Adrenal gland (tissue), 9 donors: ENCODE measurements at regions not wholly inside any gene's neighbourhood (a gene's known extent, or its start where the extent isn't known, plus 50 kb on each side); places are given as distances from the start of the nearest gene placed in this dataset.

Experiments used
- DNase-seq, 7 donors: peaks; one replicate each; pipeline ENCODE4 v3.0.0-alpha.2; 2019 to 2020
- H3K27ac ChIP-seq, 5 donors: fragments of 200-600 bp; sonication (generic) in 4 of 5; 1 replicate in 3 of 5; 2 replicates in 2 of 5; pipeline versions ENCODE4 v1.5.1 to v1.8.0; 2016 to 2020; ENCODE audit warnings: mild to moderate bottlenecking in 1 of 5
- H3K27me3 ChIP-seq: fragments of 200-600 bp; 2 replicates; pipeline ENCODE4 v1.8.0; 2021
- H3K36me3 ChIP-seq, 2 donors: fragments of 200-600 bp; replicated peaks in 1 of 2; 1 replicate in 1 of 2; 2 replicates in 1 of 2; pipeline versions ENCODE4 v1.5.1 to v1.8.0; 2018 to 2022
- H3K4me1 ChIP-seq, 2 donors: fragments of 200-600 bp; replicated peaks in 1 of 2; 1 replicate in 1 of 2; 2 replicates in 1 of 2; pipeline versions ENCODE4 v1.5.1 to v1.8.0; 2018 to 2021
- H3K4me3 ChIP-seq, 4 donors: fragments of 200-600 bp; sonication (generic) in 3 of 4; one replicate each; pipeline ENCODE4 v1.5.1; 2016 to 2018
- H3K9me3 ChIP-seq, 3 donors: fragments of 200-600 bp; sonication (generic) in 1 of 3; replicated peaks in 1 of 3; 1 replicate in 2 of 3; 2 replicates in 1 of 3; pipeline versions ENCODE4 v1.5.1 to v1.8.0; 2016 to 2021
- CTCF ChIP-seq, 6 experiments: fragments of 450-650 bp in 4 of 6; fragments of 200-600 bp in 2 of 6; sonication (generic) in 1 of 6; IDR thresholded peaks; 1 replicate in 5 of 6; 2 replicates in 1 of 6; pipeline versions ENCODE4 v1.5.1 to v1.8.0; 2016 to 2021; ENCODE audit warnings: antibody characterized with exemption in 6 of 6, mild to moderate bottlenecking in 2 of 6, moderate library complexity in 1 of 6
- POLR2A ChIP-seq, 2 donors: fragments of 450-650 bp; IDR thresholded peaks; one replicate each; pipeline ENCODE4 v1.6.1; 2017; ENCODE audit warnings: antibody characterized with exemption in 2 of 2, mild to moderate bottlenecking in 2 of 2, moderate library complexity in 1 of 2
- WGBS, 4 donors: extraction: QIAGEN DNeasy Blood & Tissue Kit in 2 of 4; methylation state at CpG; one replicate each; pipeline versions ENCODE4 v1.1.5 to v1.1.7; 2013 to 2017; 5-methylcytosine and 5-hydroxymethylcytosine counted together
- intact Hi-C, 2 donors: fragments of 100-400 bp; cut with DNase I; formaldehyde crosslinking; loops; one replicate each; pipeline versions ENCODE4 v1.14.1 to v1.15.0; 2022 to 2023
- donor health status: healthy with polysubstance abuse.
- donor health status: Bipolar disorder and iron deficiency.
- donor health status: DM: yes; HTN: yes; CAD: no.
- donor health status: DM: no; HTN: no; CAD: no.
- donor health status: DM: no; HTN: no; CAD: no.

- WGBS, 4 donors: 63 to 77% (median 70%) methylated on average over 4 of the region's 4 CpGs
- H3K4me3 ChIP-seq: no peak overlapping the region
- no peak for DNase-seq
- H3K27me3 ChIP-seq: no peaks in the 10 kb centered on the region
- TF ChIP-seq POLR2A (IDR thresholded peaks at IDR 0.05) (no peak), CTCF (IDR thresholded peaks at IDR 0.05) (no peak)
- no peaks in the 10 kb centered on the region for H3K9me3 ChIP-seq
- no peaks in the 10 kb centered on the region for H3K36me3 ChIP-seq
- H3K27ac ChIP-seq: no peak overlapping the region
- intact Hi-C loops: no loop called here
- no peaks in the 10 kb centered on the region for H3K4me1 ChIP-seq
These were observed 360.1 kb upstream of the THRB start for GRCh38 chr3:24854748-24855147.

- Histone ChIP-seq H3K27me3 (no peaks in the 10 kb centered on the region), H3K4me3 (no peak overlapping the region), H3K9me3 (no peaks in the 10 kb centered on the region), H3K36me3 (no peaks in the 10 kb centered on the region), H3K4me1 (no peaks in the 10 kb centered on the region), H3K27ac (no peak overlapping the region)
- TF ChIP-seq CTCF (IDR thresholded peaks at IDR 0.05): no peak
- TF ChIP-seq POLR2A (IDR thresholded peaks at IDR 0.05): no peak
- DNase-seq: no peak
- 74 to 89% (median 83%) methylated on average over 1 of the region's 1 CpG for WGBS, 4 donors
- intact Hi-C loops: no loop called here
These were observed 363.3 kb upstream of the THRB start for GRCh38 chr3:24857945-24858344.

GRCh38 chr3:24863215-24863614 lies 368.6 kb upstream of the THRB start:
- no peaks in the 10 kb centered on the region for H3K9me3 ChIP-seq
- H3K4me1 ChIP-seq: no peaks in the 10 kb centered on the region
- H3K4me3 ChIP-seq: no peak overlapping the region
- H3K36me3 ChIP-seq: no peaks in the 10 kb centered on the region
- no peak for DNase-seq
- TF ChIP-seq CTCF (IDR thresholded peaks at IDR 0.05) (no peak), POLR2A (IDR thresholded peaks at IDR 0.05) (no peak)
- H3K27me3 ChIP-seq: no peaks in the 10 kb centered on the region
- 67 to 71% (median 70%) methylated on average over 5 of the region's 5 CpGs for WGBS, 4 donors
- intact Hi-C loops: no loop called here
- H3K27ac ChIP-seq: no peak overlapping the region

GRCh38 chr3:24867783-24868182 lies 373.1 kb upstream of the THRB start:
- Histone ChIP-seq H3K27me3 (no peaks in the 10 kb centered on the region), H3K27ac (no peak overlapping the region), H3K36me3 (no peaks in the 10 kb centered on the region), H3K9me3 (no peaks in the 10 kb centered on the region), H3K4me3 (no peak overlapping the region), H3K4me1 (no peaks in the 10 kb centered on the region)
- WGBS, 4 donors: 56 to 78% (median 70%) methylated on average over 4 of the region's 4 CpGs
- intact Hi-C loops: no loop called here
- DNase-seq: no peak
- TF ChIP-seq POLR2A (IDR thresholded peaks at IDR 0.05): no peak

- no peak overlapping the region for H3K27ac ChIP-seq
- no peaks in the 10 kb centered on the region for H3K4me1 ChIP-seq
- H3K27me3 ChIP-seq: no peaks in the 10 kb centered on the region
- intact Hi-C loops: no loop called here
- no peaks in the 10 kb centered on the region for H3K9me3 ChIP-seq
- no peaks in the 10 kb centered on the region for H3K36me3 ChIP-seq
- no peak for DNase-seq
- TF ChIP-seq POLR2A (IDR thresholded peaks at IDR 0.05) (no peak), CTCF (IDR thresholded peaks at IDR 0.05) (no peak)
- 75 to 83% (median 79%) methylated on average over 2 of the region's 2 CpGs for WGBS, 4 donors
- no peak overlapping the region for H3K4me3 ChIP-seq
These were observed 386.6 kb upstream of the THRB start for GRCh38 chr3:24881239-24881638.
